HepG2 (cell line): ENCODE measurements at regions not wholly inside any gene's neighbourhood (a gene's known extent, or its start where the extent isn't known, plus 50 kb on each side); places are given as distances from the start of the nearest gene placed in this dataset.

Experiments
- ATAC-seq: fragments of 200-7000 bp; cut with Tn5 transposase; 3 replicates; pipeline ENCODE4 v1.9.1; 2020; ENCODE audit warnings: mild to moderate bottlenecking, moderate library complexity
- BruUV-seq: library from RNA; stranded (reverse); fragments of 400-500 nt; replicated peaks from 2 replicates; lab custom pipeline; 2021; lab: Mats Ljungman, UMichigan
- CTCF ChIA-PET: fragments of 300-600 bp; formaldehyde crosslinking; extraction: SDS; loops from one replicate; lab custom pipeline; 2021; ENCODE audit warnings: low total read pairs, inconsistent platforms, low intra/inter-chr PET ratio; lab: Yijun Ruan, JAX
- POLR2A ChIA-PET: fragments of 350-600 bp; sonication (Branson Sonifier 250); formaldehyde crosslinking; loops from one replicate; lab custom pipeline; 2020; ENCODE audit warnings: antibody characterized with exemption, inconsistent platforms; lab: Yijun Ruan, JAX
- DNase-seq: peaks from one replicate; pipeline ENCODE4 v3.0.0-alpha.2; 2015; ENCODE audit warnings: low spot score
- FAIRE-seq: peaks from 3 replicates; lab custom pipeline; 2011; peaks lifted over from hg19 to GRCh38; lab: Jason Lieb, UNC
- H2AFZ ChIP-seq: one replicate; pipeline ENCODE4 v1.6.1; 2011; ENCODE audit warnings: low read length, inconsistent platforms
- H3K27ac ChIP-seq: fragments of 300-600 bp; 3 replicates; pipeline ENCODE4 v1.8.0; 2011; ENCODE audit warnings: mixed run types, mild to moderate bottlenecking, mixed read lengths, low read length, inconsistent platforms; ENCODE audit not compliant: insufficient read depth; ENCODE audit errors: extremely low read length
- H3K27me3 ChIP-seq, 2 experiments: fragments of 200-600 bp in 1 of 2; 2 replicates in 1 of 2; 3 replicates in 1 of 2; pipeline versions ENCODE4 v1.6.0 to v1.8.0; 2011; ENCODE audit warnings: low read length in 2 of 2, mild to moderate bottlenecking in 2 of 2, moderate library complexity in 2 of 2, inconsistent platforms in 1 of 2; ENCODE audit not compliant: insufficient read depth in 2 of 2, control insufficient read depth in 1 of 2
- H3K36me3 ChIP-seq, 2 experiments: fragments of 200-600 bp in 1 of 2; replicated peaks in 1 of 2; 2 replicates in 1 of 2; 3 replicates in 1 of 2; pipeline versions ENCODE4 v1.5.1 to v1.8.0; 2011; ENCODE audit warnings: low read length in 2 of 2, inconsistent platforms in 1 of 2; ENCODE audit not compliant: insufficient read depth in 2 of 2, control insufficient read depth in 1 of 2
- H3K4me1 ChIP-seq: 2 replicates; pipeline ENCODE4 v1.5.1; 2012; ENCODE audit warnings: low read length, inconsistent platforms; ENCODE audit not compliant: insufficient read depth
- H3K4me2 ChIP-seq: 2 replicates; pipeline ENCODE4 v1.6.0; 2011; ENCODE audit warnings: low read depth, low read length, inconsistent platforms
- H3K4me3 ChIP-seq, 3 experiments: fragments of 200-600 bp in 1 of 3; sonication (generic), shearing (Covaris generic) in 1 of 3; replicated peaks in 1 of 3; 2 replicates each; pipeline ENCODE4 v1.5.1; 2011 to 2016; ENCODE audit warnings: low read length in 3 of 3, inconsistent platforms in 2 of 3, low read depth in 2 of 3, mild to moderate bottlenecking in 2 of 3, control low read depth in 1 of 3, mixed read lengths in 1 of 3; ENCODE audit not compliant: insufficient read depth in 1 of 3
- H3K79me2 ChIP-seq: one replicate; pipeline ENCODE4 v1.6.1; 2011; ENCODE audit warnings: low read length, inconsistent platforms; ENCODE audit not compliant: insufficient read depth
- H3K9ac ChIP-seq: 2 replicates; pipeline ENCODE4 v1.6.0; 2011; ENCODE audit warnings: mild to moderate bottlenecking, low read depth, low read length, inconsistent platforms; ENCODE audit not compliant: insufficient read depth
- H3K9me3 ChIP-seq: 2 replicates; pipeline ENCODE4 v1.5.1; 2012; ENCODE audit warnings: mild to moderate bottlenecking, low read length
- H4K20me1 ChIP-seq: 2 replicates; pipeline ENCODE4 v1.6.0; 2011; ENCODE audit warnings: inconsistent platforms, mild to moderate bottlenecking, low read length, moderate library complexity; ENCODE audit not compliant: insufficient read depth
- HIVEP1 ChIP-seq: sonication (generic); formaldehyde crosslinking; IDR thresholded peaks from 2 replicates; pipeline ENCODE4 v1.4.0; 2020; ENCODE audit warnings: mild to moderate bottlenecking, missing genetic modification reagents
- SP140L ChIP-seq: sonication (generic); formaldehyde crosslinking; IDR thresholded peaks from 2 replicates; pipeline ENCODE4 v1.4.0; 2020; ENCODE audit warnings: missing genetic modification reagents, borderline replicate concordance
- ZNF883 ChIP-seq: sonication (generic); formaldehyde crosslinking; IDR thresholded peaks from 2 replicates; pipeline ENCODE4 v1.5.1; 2020; ENCODE audit warnings: mild to moderate bottlenecking, missing genetic modification reagents; ENCODE audit errors: not compliant biosample characterization
- WGBS: methylation state at CpG from one replicate; pipeline ENCODE4 v1.1.6; 2017; ENCODE audit warnings: low lambda C conversion rate; 5-methylcytosine and 5-hydroxymethylcytosine counted together
- in situ Hi-C: cut with HindIII; loops from 2 replicates; pipeline ENCODE4 v1.10.0; 2017; ENCODE audit warnings: low pct_unique_long_range_greater_than_20kb; ENCODE audit not compliant: extremely low pct_ligation_motif_present
- intact Hi-C: fragments of 100-400 bp; cut with micrococcal nuclease; formaldehyde crosslinking; loops from one replicate; pipeline ENCODE4 v1.10.0; 2022; ENCODE audit not compliant: unreplicated experiment
- TF ChIP-seq, protein P1 (sequence below), 2 experiments: fragments of 450-650 bp in 1 of 2; sonication (generic) in 1 of 2; formaldehyde crosslinking in 1 of 2; IDR thresholded peaks; 2 replicates each; pipeline versions ENCODE4 v1.6.1 to v1.8.0; 2016 to 2022; ENCODE audit warnings: antibody characterized with exemption in 1 of 2, mild to moderate bottlenecking in 1 of 2, missing genetic modification reagents in 1 of 2
- TF ChIP-seq, protein P2 (sequence below): sonication (generic); formaldehyde crosslinking; IDR thresholded peaks from 2 replicates; pipeline ENCODE4 v1.4.0; 2020; ENCODE audit warnings: missing genetic modification reagents
- TF ChIP-seq, protein P3 (sequence below), 2 experiments: IDR thresholded peaks; 2 replicates each; pipeline ENCODE4 v1.6.1; 2011 to 2012; ENCODE audit warnings: low read length in 2 of 2, borderline replicate concordance in 1 of 2, low read depth in 1 of 2, mild to moderate bottlenecking in 1 of 2, moderate library complexity in 1 of 2
- TF ChIP-seq, protein P4 (sequence below): sonication (generic); formaldehyde crosslinking; IDR thresholded peaks from 2 replicates; pipeline ENCODE4 v1.5.1; 2020; ENCODE audit warnings: missing genetic modification reagents, mild to moderate bottlenecking, borderline replicate concordance

DNA sequence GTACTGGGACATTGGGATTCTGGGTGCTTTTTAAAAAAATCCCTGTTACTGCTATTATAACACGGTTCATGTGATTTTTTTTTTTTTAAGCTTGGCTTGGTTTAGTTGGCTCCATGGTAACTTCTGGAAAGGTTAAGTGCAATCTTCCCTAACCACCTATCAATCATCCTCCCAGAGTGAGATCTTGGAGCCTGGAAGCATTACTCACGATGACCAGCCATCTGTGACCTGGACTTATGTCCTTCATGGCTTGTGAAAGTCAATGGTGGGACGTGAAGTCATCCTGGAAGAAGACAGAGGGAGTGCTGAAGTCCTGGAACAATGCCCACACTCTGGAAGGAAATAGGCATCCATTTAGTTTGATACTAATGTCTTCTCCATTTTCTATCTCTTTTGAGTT lies 135.5 kb upstream of the FRMD4A start:
- CTCF ChIA-PET = no interaction called here
- no peak overlapping the region for H3K27ac ChIP-seq
- TF ChIP-seq, protein P1, sequence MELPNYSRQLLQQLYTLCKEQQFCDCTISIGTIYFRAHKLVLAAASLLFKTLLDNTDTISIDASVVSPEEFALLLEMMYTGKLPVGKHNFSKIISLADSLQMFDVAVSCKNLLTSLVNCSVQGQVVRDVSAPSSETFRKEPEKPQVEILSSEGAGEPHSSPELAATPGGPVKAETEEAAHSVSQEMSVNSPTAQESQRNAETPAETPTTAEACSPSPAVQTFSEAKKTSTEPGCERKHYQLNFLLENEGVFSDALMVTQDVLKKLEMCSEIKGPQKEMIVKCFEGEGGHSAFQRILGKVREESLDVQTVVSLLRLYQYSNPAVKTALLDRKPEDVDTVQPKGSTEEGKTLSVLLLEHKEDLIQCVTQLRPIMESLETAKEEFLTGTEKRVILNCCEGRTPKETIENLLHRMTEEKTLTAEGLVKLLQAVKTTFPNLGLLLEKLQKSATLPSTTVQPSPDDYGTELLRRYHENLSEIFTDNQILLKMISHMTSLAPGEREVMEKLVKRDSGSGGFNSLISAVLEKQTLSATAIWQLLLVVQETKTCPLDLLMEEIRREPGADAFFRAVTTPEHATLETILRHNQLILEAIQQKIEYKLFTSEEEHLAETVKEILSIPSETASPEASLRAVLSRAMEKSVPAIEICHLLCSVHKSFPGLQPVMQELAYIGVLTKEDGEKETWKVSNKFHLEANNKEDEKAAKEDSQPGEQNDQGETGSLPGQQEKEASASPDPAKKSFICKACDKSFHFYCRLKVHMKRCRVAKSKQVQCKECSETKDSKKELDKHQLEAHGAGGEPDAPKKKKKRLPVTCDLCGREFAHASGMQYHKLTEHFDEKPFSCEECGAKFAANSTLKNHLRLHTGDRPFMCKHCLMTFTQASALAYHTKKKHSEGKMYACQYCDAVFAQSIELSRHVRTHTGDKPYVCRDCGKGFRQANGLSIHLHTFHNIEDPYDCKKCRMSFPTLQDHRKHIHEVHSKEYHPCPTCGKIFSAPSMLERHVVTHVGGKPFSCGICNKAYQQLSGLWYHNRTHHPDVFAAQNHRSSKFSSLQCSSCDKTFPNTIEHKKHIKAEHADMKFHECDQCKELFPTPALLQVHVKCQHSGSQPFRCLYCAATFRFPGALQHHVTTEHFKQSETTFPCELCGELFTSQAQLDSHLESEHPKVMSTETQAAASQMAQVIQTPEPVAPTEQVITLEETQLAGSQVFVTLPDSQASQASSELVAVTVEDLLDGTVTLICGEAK (IDR thresholded peaks at IDR 0.05) = no peak
- TF ChIP-seq, protein P1 (CRISPR knock-in tag; IDR thresholded peaks at IDR 0.05) = no peak
- TF ChIP-seq, protein P2, sequence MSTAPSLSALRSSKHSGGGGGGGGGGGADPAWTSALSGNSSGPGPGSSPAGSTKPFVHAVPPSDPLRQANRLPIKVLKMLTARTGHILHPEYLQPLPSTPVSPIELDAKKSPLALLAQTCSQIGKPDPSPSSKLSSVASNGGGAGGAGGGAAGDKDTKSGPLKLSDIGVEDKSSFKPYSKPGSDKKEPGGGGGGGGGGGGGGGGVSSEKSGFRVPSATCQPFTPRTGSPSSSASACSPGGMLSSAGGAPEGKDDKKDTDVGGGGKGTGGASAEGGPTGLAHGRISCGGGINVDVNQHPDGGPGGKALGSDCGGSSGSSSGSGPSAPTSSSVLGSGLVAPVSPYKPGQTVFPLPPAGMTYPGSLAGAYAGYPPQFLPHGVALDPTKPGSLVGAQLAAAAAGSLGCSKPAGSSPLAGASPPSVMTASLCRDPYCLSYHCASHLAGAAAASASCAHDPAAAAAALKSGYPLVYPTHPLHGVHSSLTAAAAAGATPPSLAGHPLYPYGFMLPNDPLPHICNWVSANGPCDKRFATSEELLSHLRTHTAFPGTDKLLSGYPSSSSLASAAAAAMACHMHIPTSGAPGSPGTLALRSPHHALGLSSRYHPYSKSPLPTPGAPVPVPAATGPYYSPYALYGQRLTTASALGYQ = no peak
- TF ChIP-seq SP140L (CRISPR knock-in tag) (no peak), ZNF883 (CRISPR knock-in tag) (no peak), HIVEP1 (no peak)
- TF ChIP-seq, protein P3, sequence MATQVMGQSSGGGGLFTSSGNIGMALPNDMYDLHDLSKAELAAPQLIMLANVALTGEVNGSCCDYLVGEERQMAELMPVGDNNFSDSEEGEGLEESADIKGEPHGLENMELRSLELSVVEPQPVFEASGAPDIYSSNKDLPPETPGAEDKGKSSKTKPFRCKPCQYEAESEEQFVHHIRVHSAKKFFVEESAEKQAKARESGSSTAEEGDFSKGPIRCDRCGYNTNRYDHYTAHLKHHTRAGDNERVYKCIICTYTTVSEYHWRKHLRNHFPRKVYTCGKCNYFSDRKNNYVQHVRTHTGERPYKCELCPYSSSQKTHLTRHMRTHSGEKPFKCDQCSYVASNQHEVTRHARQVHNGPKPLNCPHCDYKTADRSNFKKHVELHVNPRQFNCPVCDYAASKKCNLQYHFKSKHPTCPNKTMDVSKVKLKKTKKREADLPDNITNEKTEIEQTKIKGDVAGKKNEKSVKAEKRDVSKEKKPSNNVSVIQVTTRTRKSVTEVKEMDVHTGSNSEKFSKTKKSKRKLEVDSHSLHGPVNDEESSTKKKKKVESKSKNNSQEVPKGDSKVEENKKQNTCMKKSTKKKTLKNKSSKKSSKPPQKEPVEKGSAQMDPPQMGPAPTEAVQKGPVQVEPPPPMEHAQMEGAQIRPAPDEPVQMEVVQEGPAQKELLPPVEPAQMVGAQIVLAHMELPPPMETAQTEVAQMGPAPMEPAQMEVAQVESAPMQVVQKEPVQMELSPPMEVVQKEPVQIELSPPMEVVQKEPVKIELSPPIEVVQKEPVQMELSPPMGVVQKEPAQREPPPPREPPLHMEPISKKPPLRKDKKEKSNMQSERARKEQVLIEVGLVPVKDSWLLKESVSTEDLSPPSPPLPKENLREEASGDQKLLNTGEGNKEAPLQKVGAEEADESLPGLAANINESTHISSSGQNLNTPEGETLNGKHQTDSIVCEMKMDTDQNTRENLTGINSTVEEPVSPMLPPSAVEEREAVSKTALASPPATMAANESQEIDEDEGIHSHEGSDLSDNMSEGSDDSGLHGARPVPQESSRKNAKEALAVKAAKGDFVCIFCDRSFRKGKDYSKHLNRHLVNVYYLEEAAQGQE (IDR thresholded peaks at IDR 0.05; ENCODE audit: borderline replicate concordance in 1 of 2, low read depth in 1 of 2, low read length in 2 of 2) = no peak
- TF ChIP-seq, protein P4, sequence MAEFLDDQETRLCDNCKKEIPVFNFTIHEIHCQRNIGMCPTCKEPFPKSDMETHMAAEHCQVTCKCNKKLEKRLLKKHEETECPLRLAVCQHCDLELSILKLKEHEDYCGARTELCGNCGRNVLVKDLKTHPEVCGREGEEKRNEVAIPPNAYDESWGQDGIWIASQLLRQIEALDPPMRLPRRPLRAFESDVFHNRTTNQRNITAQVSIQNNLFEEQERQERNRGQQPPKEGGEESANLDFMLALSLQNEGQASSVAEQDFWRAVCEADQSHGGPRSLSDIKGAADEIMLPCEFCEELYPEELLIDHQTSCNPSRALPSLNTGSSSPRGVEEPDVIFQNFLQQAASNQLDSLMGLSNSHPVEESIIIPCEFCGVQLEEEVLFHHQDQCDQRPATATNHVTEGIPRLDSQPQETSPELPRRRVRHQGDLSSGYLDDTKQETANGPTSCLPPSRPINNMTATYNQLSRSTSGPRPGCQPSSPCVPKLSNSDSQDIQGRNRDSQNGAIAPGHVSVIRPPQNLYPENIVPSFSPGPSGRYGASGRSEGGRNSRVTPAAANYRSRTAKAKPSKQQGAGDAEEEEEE (CRISPR knock-in tag) = no peak
- ATAC-seq = no peak
- no peaks in the 10 kb centered on the region for H4K20me1 ChIP-seq
- H3K4me3 ChIP-seq = no peak overlapping the region
- BruUV-seq = no TSS peak
- no peaks in the 10 kb centered on the region for H3K9me3 ChIP-seq
- H3K27me3 ChIP-seq = peaks cover 0 to 16% of the 10 kb centered on the region in 2 experiments; a peak in 2 of 5 replicates
- no peak overlapping the region for H3K4me2 ChIP-seq
- POLR2A ChIA-PET = no interaction called here
- H3K9ac ChIP-seq = no peak overlapping the region
- H3K79me2 ChIP-seq = no peaks in the 10 kb centered on the region
- H3K4me1 ChIP-seq = no peaks in the 10 kb centered on the region
- in situ Hi-C loops = no loop called here
- H2AFZ ChIP-seq = no peak overlapping the region
- no peaks in the 10 kb centered on the region for H3K36me3 ChIP-seq
- WGBS = 20% methylated on average over 3 of the region's 3 CpGs
- DNase-seq = no peak
- no peak for FAIRE-seq
- intact Hi-C loops = no loop called here
